ENCODE measurements at regions not wholly inside any gene's neighbourhood (a gene's known extent, or its start where the extent isn't known, plus 50 kb on each side); places are given as distances from the start of the nearest gene placed in this dataset.

DNA sequence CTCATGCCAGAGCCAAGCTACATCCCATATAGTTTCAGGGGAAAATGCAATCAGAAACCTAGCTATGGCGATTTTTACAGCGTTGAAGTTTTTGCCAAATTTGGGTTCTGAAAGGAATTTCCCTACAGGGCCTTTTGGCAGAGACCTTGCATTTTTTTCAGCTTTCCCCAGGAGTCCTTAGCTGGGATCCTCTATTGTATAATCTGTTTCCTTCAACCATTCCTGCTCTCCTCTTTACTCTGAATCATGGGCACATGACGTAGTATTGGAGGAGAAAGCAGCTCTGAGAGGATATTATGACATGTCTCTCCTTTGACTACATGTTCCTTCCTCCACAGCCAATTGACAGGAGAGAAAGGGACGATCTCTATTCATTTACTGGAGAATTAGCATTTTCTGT lies 118.5 kb upstream of the ERCC6L2 start:
- ChIA-PET POLR2A (interaction anchor here (0.9 kb wide), 1 partner anchor 10 kb away, joined by 3 read pairs; no protein-coding TSS in a partner anchor), CTCF (interaction anchor here (0.6 to 2.2 kb wide), 3 partner anchors 20 to 39 kb away, joined by 3 to 7 read pairs (median 3); no protein-coding TSS in a partner anchor)
- TF ChIP-seq CTCF (IDR thresholded peaks at IDR 0.05) = no peak
- Mint-ChIP-seq H3K4me3 (no peak overlapping the region), H3K4me1 (ENCODE audit: low read depth) (peaks cover 2% of the 10 kb centered on the region), H3K27me3 (no peaks in the 10 kb centered on the region), H3K27ac (no peak overlapping the region), H3K9me3 (no peaks in the 10 kb centered on the region), H3K36me3 (ENCODE audit: low read depth) (no peaks in the 10 kb centered on the region)
- intact Hi-C loops (cut with micrococcal nuclease) = no loop called here
- ATAC-seq = no peak
- DNase-seq = no peak

DNA sequence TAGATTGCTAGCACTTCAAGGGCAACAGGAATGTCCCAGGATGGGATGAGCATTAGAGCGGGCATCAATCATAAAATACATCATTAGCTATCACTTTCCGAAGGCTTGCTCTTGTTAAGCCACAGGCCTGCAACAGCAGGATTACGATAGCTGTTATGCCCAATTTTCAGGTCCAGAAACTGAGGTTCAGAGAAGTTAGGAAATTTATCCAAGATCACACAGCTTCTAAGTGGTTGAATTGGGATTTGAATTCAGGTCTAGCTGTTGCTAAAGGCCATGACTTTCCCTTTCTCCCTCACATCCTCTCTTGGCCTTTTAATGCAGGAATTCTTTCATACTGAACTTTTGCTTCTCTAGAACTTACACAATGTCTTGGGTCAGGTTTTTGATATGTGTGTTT lies 119.4 kb upstream of the ERCC6L2 start:
- POLR2A ChIA-PET = interaction anchor here (0.9 kb wide), 1 partner anchor 11 kb away, joined by 3 read pairs; no protein-coding TSS in a partner anchor
- Mint-ChIP-seq H3K4me1 (ENCODE audit: low read depth) (peaks cover 1% of the 10 kb centered on the region), H3K36me3 (ENCODE audit: low read depth) (no peaks in the 10 kb centered on the region), H3K9me3 (no peaks in the 10 kb centered on the region), H3K4me3 (no peak overlapping the region), H3K27me3 (peaks cover under 1% of the 10 kb centered on the region), H3K27ac (no peak overlapping the region)
- DNase-seq (no peak), ATAC-seq (no peak)
- intact Hi-C loops (cut with micrococcal nuclease) = no loop called here
- CTCF ChIA-PET = interaction anchor here (0.6 to 2.2 kb wide), 2 partner anchors 20 to 40 kb away, joined by 3 to 7 read pairs; no protein-coding TSS in a partner anchor
- TF ChIP-seq CTCF (IDR thresholded peaks at IDR 0.05) = no peak

GRCh38 chr9:95755421-95755730 lies 120.1 kb upstream of the ERCC6L2 start:
- DNase-seq = no peak
- Mint-ChIP-seq H3K36me3 (ENCODE audit: low read depth) (no peaks in the 10 kb centered on the region), H3K27ac (no peak overlapping the region), H3K4me1 (ENCODE audit: low read depth) (peaks cover 7% of the 10 kb centered on the region), H3K9me3 (no peaks in the 10 kb centered on the region), H3K4me3 (no peak overlapping the region), H3K27me3 (peaks cover 2% of the 10 kb centered on the region)
- ChIA-PET POLR2A (no interaction called here), CTCF (interaction anchor here (2.2 kb wide), 1 partner anchor 19 kb away, joined by 7 read pairs; no protein-coding TSS in a partner anchor)
- no peak for TF ChIP-seq CTCF (IDR thresholded peaks at IDR 0.05)
- ATAC-seq = no peak
- intact Hi-C loops (cut with micrococcal nuclease) = no loop called here

- TF ChIP-seq CTCF (IDR thresholded peaks at IDR 0.05) = no peak
- Mint-ChIP-seq H3K4me3 (no peak overlapping the region), H3K4me1 (ENCODE audit: low read depth) (peaks cover 10% of the 10 kb centered on the region), H3K36me3 (ENCODE audit: low read depth) (no peaks in the 10 kb centered on the region), H3K9me3 (no peaks in the 10 kb centered on the region), H3K27ac (no peak overlapping the region), H3K27me3 (peaks cover 2% of the 10 kb centered on the region)
- ChIA-PET CTCF (interaction anchor here (2.2 kb wide), 1 partner anchor 18 kb away, joined by 7 read pairs; no protein-coding TSS in a partner anchor), POLR2A (no interaction called here)
- DNase-seq (no peak), ATAC-seq (no peak)
- intact Hi-C loops (cut with micrococcal nuclease) = no loop called here
These were observed 120.7 kb upstream of the ERCC6L2 start for GRCh38 chr9:95754533-95755420.

DNA sequence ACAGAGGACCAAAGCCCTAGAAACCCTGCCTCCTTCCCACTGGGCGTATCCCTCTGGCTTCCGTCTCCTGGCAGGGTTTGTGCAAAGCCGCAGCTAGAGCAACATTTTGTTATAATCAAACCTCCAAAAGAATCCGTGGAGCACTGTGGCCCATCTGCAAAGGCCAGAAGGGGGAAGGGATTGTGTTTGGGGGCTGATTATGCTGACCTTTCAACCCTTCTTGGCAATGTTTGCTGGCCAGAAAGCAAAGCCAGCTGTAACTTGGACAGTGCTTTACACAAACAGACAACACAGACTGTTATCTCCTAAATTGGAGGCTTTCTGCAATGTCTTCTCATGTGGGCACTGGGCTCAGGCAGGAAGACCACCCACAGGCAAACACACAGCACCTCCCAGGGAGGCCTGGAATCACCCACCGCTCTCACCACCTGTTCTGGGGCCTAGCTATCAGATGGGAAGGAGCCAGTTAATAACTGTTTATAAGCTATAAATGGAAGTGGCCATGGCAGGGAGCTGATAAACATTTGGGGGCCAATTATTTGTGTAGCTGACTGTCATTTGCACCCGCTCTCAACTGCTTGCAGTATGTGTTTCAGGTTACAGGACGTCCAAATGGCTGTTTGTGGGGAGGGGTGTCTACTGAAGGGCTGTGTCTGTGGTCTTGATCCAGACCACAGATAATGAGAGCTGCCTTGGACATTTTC lies 121.6 kb upstream of the ERCC6L2 start:
- DNase-seq = no peak
- H3K4me3 Mint-ChIP-seq = no peak overlapping the region
- H3K9me3 Mint-ChIP-seq = no peaks in the 10 kb centered on the region
- TF ChIP-seq CTCF (IDR thresholded peaks at IDR 0.05) = no peak
- CTCF ChIA-PET = no interaction called here
- no peaks in the 10 kb centered on the region for H3K36me3 Mint-ChIP-seq (ENCODE audit: low read depth)
- POLR2A ChIA-PET = no interaction called here
- no peak overlapping the region for H3K27ac Mint-ChIP-seq
- H3K4me1 Mint-ChIP-seq (ENCODE audit: low read depth) = peaks cover 14% of the 10 kb centered on the region
- H3K27me3 Mint-ChIP-seq = peaks cover 2% of the 10 kb centered on the region
- no peak for ATAC-seq
- intact Hi-C loops (cut with micrococcal nuclease) = no loop called here
